CD4-positive, alpha-beta T cell treated with Interleukin-4 for 1 hour (primary cell): ENCODE measurements at regions not wholly inside any gene's neighbourhood (a gene's known extent, or its start where the extent isn't known, plus 50 kb on each side); places are given as distances from the start of the nearest gene placed in this dataset.

Experiments
- DNase-seq, 2 donors: peaks; one replicate each; pipeline ENCODE4 v3.0.0-alpha.2; 2020 to 2022

- no peak for DNase-seq
These were observed 635.9 kb upstream of the SUCLG2 start for GRCh38 chr3:68290333-68290732.

GRCh38 chr3:68288085-68288484 lies 633.7 kb upstream of the SUCLG2 start:
- no peak for DNase-seq

GRCh38 chr3:68287101-68287500 lies 632.7 kb upstream of the SUCLG2 start:
- DNase-seq: no peak

- DNase-seq: no peak
These were observed 619.9 kb upstream of the SUCLG2 start for GRCh38 chr3:68274286-68274685.

- no peak for DNase-seq
These were observed 616.7 kb upstream of the SUCLG2 start for GRCh38 chr3:68271145-68271544.

- peak in 1 of 2 donors; percentile 19 for DNase-seq
These were observed 602.3 kb upstream of the SUCLG2 start for GRCh38 chr3:68256635-68257223.

GRCh38 chr3:68249265-68249664 lies 594.9 kb upstream of the SUCLG2 start:
- DNase-seq: no peak

- no peak for DNase-seq
These were observed 588.2 kb upstream of the SUCLG2 start for GRCh38 chr3:68242606-68243005.

- no peak for DNase-seq
These were observed 585.1 kb upstream of the SUCLG2 start for GRCh38 chr3:68239542-68239941.

- no peak for DNase-seq
These were observed 579.8 kb upstream of the SUCLG2 start for GRCh38 chr3:68234076-68234780.

- no peak for DNase-seq
These were observed 574.4 kb upstream of the SUCLG2 start for GRCh38 chr3:68228856-68229255.

GRCh38 chr3:68220832-68221231 lies 566.4 kb upstream of the SUCLG2 start:
- no peak for DNase-seq

- no peak for DNase-seq
These were observed 557.2 kb upstream of the SUCLG2 start for GRCh38 chr3:68211637-68212036.

GRCh38 chr3:68210635-68211034 lies 556.2 kb upstream of the SUCLG2 start:
- DNase-seq: no peak

GRCh38 chr3:68207327-68207726 lies 552.9 kb upstream of the SUCLG2 start:
- no peak for DNase-seq

GRCh38 chr3:68206524-68207117 lies 552.2 kb upstream of the SUCLG2 start:
- no peak for DNase-seq

- DNase-seq: no peak
These were observed 532.3 kb upstream of the SUCLG2 start for GRCh38 chr3:68186733-68187132.

GRCh38 chr3:68176600-68176999 lies 522.2 kb upstream of the SUCLG2 start:
- DNase-seq: no peak

- DNase-seq: no peak
These were observed 518.7 kb upstream of the SUCLG2 start for GRCh38 chr3:68173012-68173634.

GRCh38 chr3:68172039-68172438 lies 517.6 kb upstream of the SUCLG2 start:
- no peak for DNase-seq

- no peak for DNase-seq
These were observed 509.6 kb upstream of the SUCLG2 start for GRCh38 chr3:68163968-68164367.

GRCh38 chr3:68163062-68163461 lies 508.6 kb upstream of the SUCLG2 start:
- DNase-seq: no peak

- no peak for DNase-seq
These were observed 508.2 kb upstream of the SUCLG2 start for GRCh38 chr3:68162644-68163043.

GRCh38 chr3:68151359-68151758 lies 496.9 kb upstream of the SUCLG2 start:
- no peak for DNase-seq
